H1 (cell line): ENCODE measurements at regions not wholly inside any gene's neighbourhood (a gene's known extent, or its start where the extent isn't known, plus 50 kb on each side); places are given as distances from the start of the nearest gene placed in this dataset.

ENCODE experiments used
- CTCF ChIP-seq, 3 experiments: IDR thresholded peaks; 1 replicate in 2 of 3; 2 replicates in 1 of 3; pipeline versions ENCODE4 v1.5.1 to v1.6.1; 2011; ENCODE audit warnings: low read length in 3 of 3, mild to moderate bottlenecking in 3 of 3, inconsistent platforms in 2 of 3, low read depth in 1 of 3, moderate library complexity in 1 of 3; ENCODE audit not compliant: insufficient read depth in 1 of 3; ENCODE audit errors: control extremely low read depth in 1 of 3
- POLR2AphosphoS5 ChIP-seq: IDR thresholded peaks from 2 replicates; pipeline ENCODE4 v1.6.1; 2011; ENCODE audit warnings: low read depth, low read length
- RBBP5 ChIP-seq: IDR thresholded peaks from 2 replicates; pipeline ENCODE4 v1.7.1; 2012; ENCODE audit warnings: low read depth, mild to moderate bottlenecking, inconsistent platforms, low read length, moderate library complexity, borderline replicate concordance

- TF ChIP-seq RBBP5 (no peak), CTCF (IDR thresholded peaks at IDR 0.05; ENCODE audit: control extremely low read depth in 1 of 3, insufficient read depth in 1 of 3, low read depth in 1 of 3, low read length in 3 of 3) (peak in 1 of 3 experiments; percentile 6; a peak in 1 of 4 replicates), POLR2AphosphoS5 (no peak)
Observed at GRCh38 chr4:155077452-155078229, 130.8 kb upstream of the NPY2R start.
